ENCODE measurements at regions not wholly inside any gene's neighbourhood (a gene's known extent, or its start where the extent isn't known, plus 50 kb on each side); places are given as distances from the start of the nearest gene placed in this dataset.

DNA sequence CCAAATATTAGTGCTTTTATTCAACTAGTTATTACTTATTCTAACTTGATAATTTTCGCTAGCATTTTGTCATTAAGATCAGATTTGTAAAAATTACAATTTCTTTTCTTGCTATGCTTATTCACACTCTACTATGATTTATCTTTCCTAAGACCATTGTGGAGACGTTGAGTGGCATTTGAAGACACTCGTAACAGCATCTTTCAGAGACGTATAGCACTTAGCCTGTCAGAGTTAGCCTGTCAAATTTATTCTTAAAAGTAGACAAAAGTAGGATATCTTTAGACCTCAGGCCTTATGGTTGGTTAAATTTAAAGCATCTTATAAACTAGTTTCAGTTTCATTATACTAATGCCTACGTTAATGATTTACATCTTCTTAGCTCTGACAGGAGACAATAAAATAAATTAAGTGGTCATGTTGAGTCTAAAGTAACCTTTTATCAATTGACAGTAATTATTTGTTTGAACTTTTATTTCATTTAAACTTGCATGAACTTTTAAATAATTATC, 1410.1 kb downstream of the MRPL39 start:
- H4K8ac ChIP-seq (ENCODE audit: extremely low read depth, insufficient read depth, low read length), result no peak overlapping the region
- no peak overlapping the region for H4K91ac ChIP-seq (replicated peaks; ENCODE audit: insufficient read length, low read length)
- H3K23ac ChIP-seq (ENCODE audit: insufficient read length), result no peak overlapping the region
- H3K56ac ChIP-seq (replicated peaks; ENCODE audit: insufficient read length, low read depth, low read length), result no peak overlapping the region
- WGBS, 2 experiments (ENCODE audit: extremely low coverage in 1 of 2, insufficient coverage in 1 of 2, insufficient read length in 1 of 2, insufficient replicate concordance in 2 of 2, low coverage in 1 of 2, low lambda C conversion rate in 2 of 2, missing lambda C conversion rate in 1 of 2), result 82% methylated on average over 5 of the region's 5 CpGs; no CpG with 5 or more reads in 1 of the 2 experiments
- H3K27me3 ChIP-seq (replicated peaks in 1 of 4; ENCODE audit: control insufficient read depth in 3 of 4, extremely low read depth in 1 of 4, insufficient read depth in 3 of 4, low read length in 3 of 4), result no peaks in the 10 kb centered on the region
- H3K9me3 ChIP-seq (ENCODE audit: insufficient read depth in 2 of 2, low read depth in 1 of 2, low read length in 1 of 2), result peaks cover 0 to 12% of the 10 kb centered on the region in 2 experiments; a peak in 1 of 4 replicates
- no peak overlapping the region for H3K9ac ChIP-seq (replicated peaks in 1 of 4; ENCODE audit: extremely low read depth in 1 of 4, low read depth in 3 of 4, low read length in 3 of 4)
- no peak overlapping the region for H4K5ac ChIP-seq (ENCODE audit: insufficient read length, low read depth, low read length)
- FAIRE-seq, result no peak
- no peak for TF ChIP-seq SAP30 (IDR thresholded peaks at IDR 0.05; ENCODE audit: insufficient read depth, insufficient replicate concordance, low read length)
- no peak for TF ChIP-seq SP4 (IDR thresholded peaks at IDR 0.05; ENCODE audit: low read length)
- no peak for TF ChIP-seq GTF2F1 (IDR thresholded peaks at IDR 0.05; ENCODE audit: borderline replicate concordance, low read depth, low read length)
- TF ChIP-seq CTBP2 (IDR thresholded peaks at IDR 0.05; ENCODE audit: borderline replicate concordance, insufficient read depth, insufficient read length, low read length), result no peak
- TF ChIP-seq HDAC2 (IDR thresholded peaks at IDR 0.05; ENCODE audit: borderline replicate concordance in 1 of 2, low read depth in 2 of 2, low read length in 2 of 2), result no peak
- TF ChIP-seq SRF (IDR thresholded peaks at IDR 0.05; ENCODE audit: low read depth, low read length), result no peak
- no peak for TF ChIP-seq POU5F1 (IDR thresholded peaks at IDR 0.05; ENCODE audit: low read depth, low read length)
- no peak for TF ChIP-seq CHD2 (IDR thresholded peaks at IDR 0.05; ENCODE audit: low read length)
- no peak for TF ChIP-seq KDM1A (IDR thresholded peaks at IDR 0.05; ENCODE audit: borderline replicate concordance, low read length)
- TF ChIP-seq POLR2AphosphoS5 (IDR thresholded peaks at IDR 0.05; ENCODE audit: low read depth, low read length), result no peak
- TF ChIP-seq RAD21 (IDR thresholded peaks at IDR 0.05 in 1 of 2, conservative IDR thresholded peaks at IDR 0.05 in 1 of 2; ENCODE audit: low read depth in 2 of 2, low read length in 2 of 2), result no peak
- TF ChIP-seq NANOG (IDR thresholded peaks at IDR 0.05; ENCODE audit: insufficient read depth, low read depth, low read length, poor library complexity, severe bottlenecking), result no peak
- no peaks in the 10 kb centered on the region for H4K20me1 ChIP-seq (replicated peaks in 1 of 2; ENCODE audit: control insufficient read depth in 1 of 2, insufficient read depth in 2 of 2, low read length in 2 of 2)
- CTCF ChIA-PET (ENCODE audit: partially characterized antibody), result no interaction called here
- H2BK20ac ChIP-seq (ENCODE audit: low read length), result no peak overlapping the region
- no peaks in the 10 kb centered on the region for H3K79me2 ChIP-seq (ENCODE audit: control insufficient read depth in 1 of 2, insufficient read depth in 2 of 2, low read length in 2 of 2)
- H3K4ac ChIP-seq (replicated peaks; ENCODE audit: insufficient read length, low read depth, low read length), result no peak overlapping the region
- H3K4me3 ChIP-seq (ENCODE audit: extremely low read depth in 1 of 4, insufficient read depth in 2 of 4, low read depth in 3 of 4, low read length in 4 of 4), result no peak overlapping the region
- H3K27ac ChIP-seq (ENCODE audit: low read depth, low read length), result no peak overlapping the region
- no peaks in the 10 kb centered on the region for H3K79me1 ChIP-seq (ENCODE audit: low read depth, low read length)
- H3K14ac ChIP-seq (ENCODE audit: insufficient read length), result no peak overlapping the region
- H3K23me2 ChIP-seq (ENCODE audit: low read depth, low read length), result no peaks in the 10 kb centered on the region
- H3K4me2 ChIP-seq (ENCODE audit: insufficient read depth in 1 of 2, low read depth in 2 of 2, low read length in 2 of 2), result no peak overlapping the region
- no peak overlapping the region for H2BK120ac ChIP-seq (replicated peaks; ENCODE audit: low read depth, low read length)
- no peak overlapping the region for H2BK15ac ChIP-seq (ENCODE audit: low read length)
- no peak overlapping the region for H2BK12ac ChIP-seq (ENCODE audit: low read depth, low read length)
- H3K18ac ChIP-seq (ENCODE audit: extremely low read depth, low read length), result no peak overlapping the region
- H3K4me1 ChIP-seq (replicated peaks in 1 of 4; ENCODE audit: control insufficient read depth in 3 of 4, insufficient read depth in 4 of 4, low read length in 3 of 4), result no peaks in the 10 kb centered on the region
- no peak overlapping the region for H2AK5ac ChIP-seq (ENCODE audit: low read depth, low read length)
- H3K36me3 ChIP-seq (ENCODE audit: control insufficient read depth in 2 of 4, insufficient read depth in 4 of 4, low read length in 3 of 4), result no peaks in the 10 kb centered on the region
- POLR2A ChIA-PET (ENCODE audit: partially characterized antibody), result no interaction called here
- H2BK5ac ChIP-seq (ENCODE audit: low read depth, low read length), result no peak overlapping the region
- H2AFZ ChIP-seq (ENCODE audit: low read length), result no peak overlapping the region
- DNase-seq (ENCODE audit: low read depth in 1 of 2, low spot score in 2 of 2), result no peak
